KMS-11 (cell line): ENCODE measurements at regions not wholly inside any gene's neighbourhood (a gene's known extent, or its start where the extent isn't known, plus 50 kb on each side); places are given as distances from the start of the nearest gene placed in this dataset.

Experiments used
- H2AFZ ChIP-seq: fragments of 200-600 bp; sonication (generic); 2 replicates; pipeline ENCODE4 v1.6.1; 2016; ENCODE audit warnings: antibody characterized with exemption, mixed run types, low read depth
- H3K27ac ChIP-seq: fragments of 200-600 bp; sonication (generic); 2 replicates; pipeline ENCODE4 v1.6.1; 2016; ENCODE audit warnings: mild to moderate bottlenecking, mixed run types
- H3K27me3 ChIP-seq: fragments of 200-600 bp; sonication (generic); 2 replicates; pipeline ENCODE4 v1.6.1; 2017; ENCODE audit warnings: mild to moderate bottlenecking, low read depth, mixed run types, moderate library complexity; ENCODE audit not compliant: insufficient read depth
- H3K36me3 ChIP-seq: fragments of 200-600 bp; sonication (generic); 2 replicates; pipeline ENCODE4 v1.6.1; 2017; ENCODE audit warnings: mild to moderate bottlenecking, mixed run types; ENCODE audit not compliant: insufficient read depth
- H3K4me1 ChIP-seq: fragments of 200-600 bp; sonication (generic); 2 replicates; pipeline ENCODE4 v1.6.1; 2016; ENCODE audit warnings: mild to moderate bottlenecking, low read depth, mixed run types; ENCODE audit not compliant: poor library complexity, severe bottlenecking
- H3K4me2 ChIP-seq: fragments of 200-600 bp; sonication (generic); 2 replicates; pipeline ENCODE4 v1.7.0; 2016; ENCODE audit warnings: mild to moderate bottlenecking, mixed run types
- H3K4me3 ChIP-seq: fragments of 200-600 bp; sonication (generic); IDR thresholded peaks from 2 replicates; pipeline ENCODE4 v1.6.1; 2017; ENCODE audit warnings: low read depth, low read length, mixed read lengths; ENCODE audit not compliant: insufficient read depth
- H3K79me2 ChIP-seq: fragments of 200-600 bp; sonication (generic); 2 replicates; pipeline ENCODE4 v1.6.1; 2016; ENCODE audit warnings: low read depth, mixed run types; ENCODE audit not compliant: insufficient read depth
- H3K9ac ChIP-seq: fragments of 200-600 bp; sonication (generic); 2 replicates; pipeline ENCODE4 v1.6.1; 2016; ENCODE audit warnings: mild to moderate bottlenecking, mixed run types
- H4K20me1 ChIP-seq: fragments of 200-600 bp; sonication (generic); 2 replicates; pipeline ENCODE4 v1.6.1; 2016; ENCODE audit warnings: mild to moderate bottlenecking, mixed run types; ENCODE audit not compliant: insufficient read depth
- CTCF ChIP-seq: fragments of 200-600 bp; sonication (generic); conservative IDR thresholded peaks from 2 replicates; pipeline ENCODE4 v1.6.1; 2017; ENCODE audit warnings: low read depth, mild to moderate bottlenecking, antibody characterized with exemption, low read length, moderate library complexity, mixed read lengths

- Histone ChIP-seq H2AFZ (no peak overlapping the region), H3K9ac (no peak overlapping the region), H4K20me1 (no peaks in the 10 kb centered on the region), H3K27me3 (no peaks in the 10 kb centered on the region), H3K36me3 (no peaks in the 10 kb centered on the region), H3K4me2 (no peak overlapping the region), H3K27ac (no peak overlapping the region), H3K4me3 (no peak overlapping the region), H3K79me2 (no peaks in the 10 kb centered on the region), H3K4me1 (no peaks in the 10 kb centered on the region)
- TF ChIP-seq CTCF, result no peak
These were observed 261.5 kb downstream of the GPATCH2 start for GRCh38 chr1:217369271-217369981.

- no peak overlapping the region for H3K4me3 ChIP-seq
- H3K36me3 ChIP-seq, result no peaks in the 10 kb centered on the region
- no peaks in the 10 kb centered on the region for H3K27me3 ChIP-seq
- no peak overlapping the region for H2AFZ ChIP-seq
- no peak overlapping the region for H3K9ac ChIP-seq
- H3K79me2 ChIP-seq, result no peaks in the 10 kb centered on the region
- no peaks in the 10 kb centered on the region for H3K4me1 ChIP-seq
- no peak overlapping the region for H3K4me2 ChIP-seq
- TF ChIP-seq CTCF, result no peak
- no peaks in the 10 kb centered on the region for H4K20me1 ChIP-seq
- no peak overlapping the region for H3K27ac ChIP-seq
These were observed 266.7 kb downstream of the GPATCH2 start for GRCh38 chr1:217364220-217364619.

- Histone ChIP-seq H3K4me2 (no peak overlapping the region), H3K4me3 (no peak overlapping the region), H4K20me1 (no peaks in the 10 kb centered on the region), H3K27ac (no peak overlapping the region), H3K9ac (no peak overlapping the region), H3K27me3 (no peaks in the 10 kb centered on the region), H3K79me2 (no peaks in the 10 kb centered on the region), H3K4me1 (no peaks in the 10 kb centered on the region), H2AFZ (no peak overlapping the region), H3K36me3 (no peaks in the 10 kb centered on the region)
- TF ChIP-seq CTCF, result no peak
These were observed 267.6 kb downstream of the GPATCH2 start for GRCh38 chr1:217363319-217363718.

- Histone ChIP-seq H3K9ac (no peak overlapping the region), H4K20me1 (no peaks in the 10 kb centered on the region), H3K36me3 (no peaks in the 10 kb centered on the region), H3K4me3 (no peak overlapping the region), H3K27ac (no peak overlapping the region), H3K79me2 (no peaks in the 10 kb centered on the region), H2AFZ (no peak overlapping the region), H3K4me2 (no peak overlapping the region), H3K4me1 (no peaks in the 10 kb centered on the region), H3K27me3 (no peaks in the 10 kb centered on the region)
- TF ChIP-seq CTCF, result no peak
These were observed 270.4 kb downstream of the GPATCH2 start for GRCh38 chr1:217360510-217360909.
